OCI-LY3 (cell line): ENCODE measurements at regions not wholly inside any gene's neighbourhood (a gene's known extent, or its start where the extent isn't known, plus 50 kb on each side); places are given as distances from the start of the nearest gene placed in this dataset.

Experiments
- H2AFZ ChIP-seq: fragments of 200-600, 300-600 bp; shearing (Covaris generic); 2 replicates; pipeline ENCODE4 v1.6.0; 2014; ENCODE audit warnings: antibody characterized with exemption, low read depth, low read length
- H3K27ac ChIP-seq: fragments of 200-600, 300-600 bp; sonication (generic); 2 replicates; pipeline ENCODE4 v1.5.1; 2014; ENCODE audit warnings: mild to moderate bottlenecking, low read length, moderate library complexity, mixed read lengths
- H3K27me3 ChIP-seq: fragments of 200-600, 300-600 bp; sonication (generic); 2 replicates; pipeline ENCODE4 v1.6.1; 2014; ENCODE audit warnings: low read depth, low read length, mixed read lengths
- H3K36me3 ChIP-seq: fragments of 200-600, 300-600 bp; sonication (generic); replicated peaks from 2 replicates; pipeline ENCODE3; 2014; ENCODE audit warnings: low read depth, low read length, mixed read lengths
- H3K4me1 ChIP-seq: fragments of 300-600, 200-600 bp; sonication (generic); 2 replicates; pipeline ENCODE4 v1.6.1; 2014; ENCODE audit warnings: low read length, mixed read lengths
- H3K4me2 ChIP-seq: fragments of 200-600, 300-600 bp; sonication (generic); 2 replicates; pipeline ENCODE4 v1.6.1; 2014; ENCODE audit warnings: low read length, mixed read lengths
- H3K4me3 ChIP-seq: fragments of 300-600, 200-600 bp; sonication (generic); 2 replicates; pipeline ENCODE4 v1.5.1; 2014; ENCODE audit warnings: antibody characterized with exemption, mild to moderate bottlenecking, low read length, moderate library complexity
- H3K79me2 ChIP-seq: fragments of 300-600, 200-600 bp; shearing (Covaris generic); 2 replicates; pipeline ENCODE4 v1.6.1; 2014; ENCODE audit warnings: mild to moderate bottlenecking, low read length, mixed read lengths
- H3K9ac ChIP-seq: fragments of 300-600, 200-600 bp; shearing (Covaris generic); 2 replicates; pipeline ENCODE4 v1.6.0; 2014; ENCODE audit warnings: mild to moderate bottlenecking, low read length, moderate library complexity
- H3K9me3 ChIP-seq: fragments of 200-600, 300-600 bp; shearing (Covaris generic); 2 replicates; pipeline ENCODE4 v1.6.1; 2014; ENCODE audit warnings: low read length, mixed read lengths; ENCODE audit not compliant: insufficient read depth
- H4K20me1 ChIP-seq: fragments of 200-600, 300-600 bp; sonication (generic); 2 replicates; pipeline ENCODE4 v1.6.1; 2016; ENCODE audit warnings: low read length, mixed read lengths; ENCODE audit not compliant: insufficient read depth
- CTCF ChIP-seq: fragments of 200-600, 300-600 bp; sonication (generic); IDR thresholded peaks from 2 replicates; pipeline ENCODE4 v1.5.1; 2014; ENCODE audit warnings: antibody characterized with exemption, low read length, low read depth
- EZH2phosphoT487 ChIP-seq: fragments of 200-600 bp; shearing (Covaris generic); IDR thresholded peaks from 2 replicates; pipeline ENCODE4 v1.6.1; 2018; ENCODE audit warnings: antibody characterized with exemption, mixed run types, low read depth

GRCh38 chr5:23675456-23675855 is 168.0 kb downstream of the PRDM9 start:
- Histone ChIP-seq H3K4me1 (no peaks in the 10 kb centered on the region), H2AFZ (no peak overlapping the region), H3K79me2 (no peaks in the 10 kb centered on the region), H3K4me3 (no peak overlapping the region), H3K36me3 (no peaks in the 10 kb centered on the region), H3K27ac (no peak overlapping the region), H3K27me3 (no peaks in the 10 kb centered on the region), H3K4me2 (no peak overlapping the region), H4K20me1 (no peaks in the 10 kb centered on the region), H3K9ac (no peak overlapping the region), H3K9me3 (no peaks in the 10 kb centered on the region)
- TF ChIP-seq CTCF (no peak), EZH2phosphoT487 (no peak)

- Histone ChIP-seq H3K27ac (no peak overlapping the region), H3K4me1 (no peaks in the 10 kb centered on the region), H3K9me3 (no peaks in the 10 kb centered on the region), H2AFZ (no peak overlapping the region), H3K27me3 (no peaks in the 10 kb centered on the region), H3K9ac (no peak overlapping the region), H3K36me3 (no peaks in the 10 kb centered on the region), H3K4me3 (no peak overlapping the region), H3K79me2 (no peaks in the 10 kb centered on the region), H4K20me1 (no peaks in the 10 kb centered on the region), H3K4me2 (no peak overlapping the region)
- no peak for TF ChIP-seq EZH2phosphoT487
- no peak for TF ChIP-seq CTCF
These were observed 170.6 kb downstream of the PRDM9 start for GRCh38 chr5:23677996-23678395.

GRCh38 chr5:23684103-23684502 is 176.7 kb downstream of the PRDM9 start:
- H3K79me2 ChIP-seq, result no peaks in the 10 kb centered on the region
- H3K9ac ChIP-seq, result no peak overlapping the region
- H3K4me2 ChIP-seq, result no peak overlapping the region
- H3K9me3 ChIP-seq, result no peaks in the 10 kb centered on the region
- no peak for TF ChIP-seq CTCF
- no peak for TF ChIP-seq EZH2phosphoT487
- no peak overlapping the region for H3K4me3 ChIP-seq
- no peaks in the 10 kb centered on the region for H3K27me3 ChIP-seq
- H4K20me1 ChIP-seq, result no peaks in the 10 kb centered on the region
- H3K27ac ChIP-seq, result no peak overlapping the region
- no peaks in the 10 kb centered on the region for H3K36me3 ChIP-seq
- no peak overlapping the region for H2AFZ ChIP-seq
- peaks cover 12% of the 10 kb centered on the region for H3K4me1 ChIP-seq

- no peaks in the 10 kb centered on the region for H4K20me1 ChIP-seq
- no peaks in the 10 kb centered on the region for H3K4me1 ChIP-seq
- H3K79me2 ChIP-seq, result no peaks in the 10 kb centered on the region
- no peaks in the 10 kb centered on the region for H3K9me3 ChIP-seq
- no peaks in the 10 kb centered on the region for H3K27me3 ChIP-seq
- H2AFZ ChIP-seq, result no peak overlapping the region
- TF ChIP-seq CTCF, result no peak
- H3K36me3 ChIP-seq, result no peaks in the 10 kb centered on the region
- no peak overlapping the region for H3K27ac ChIP-seq
- H3K9ac ChIP-seq, result no peak overlapping the region
- H3K4me2 ChIP-seq, result no peak overlapping the region
- no peak overlapping the region for H3K4me3 ChIP-seq
These were observed 196.8 kb downstream of the PRDM9 start for GRCh38 chr5:23703940-23704855.
